Tibial nerve (tissue), 4 donors: ENCODE measurements at regions not wholly inside any gene's neighbourhood (a gene's known extent, or its start where the extent isn't known, plus 50 kb on each side); places are given as distances from the start of the nearest gene placed in this dataset.
"Not testable (repeated sequence)": the region's sequence is repeated elsewhere in the genome, so short reads cannot be mapped to it uniquely, and the experiment has no call there.

ENCODE experiments used
- DNase-seq, 2 donors: peaks; one replicate each; pipeline ENCODE4 v3.0.0-alpha.2; 2019; ENCODE audit warnings: low spot score in 2 of 2
- H3K27ac ChIP-seq, 4 donors: fragments of 200-600 bp; sonication (generic) in 3 of 4; one replicate each; pipeline ENCODE4 v1.5.1; 2017 to 2019; ENCODE audit warnings: mild to moderate bottlenecking in 1 of 4
- H3K27me3 ChIP-seq, 2 donors: fragments of 200-600 bp; sonication (generic) in 1 of 2; one replicate each; pipeline versions ENCODE4 v1.5.1 to v1.6.0; 2017 to 2019
- H3K36me3 ChIP-seq, 3 donors: fragments of 200-600 bp; sonication (generic); one replicate each; pipeline ENCODE4 v1.5.1; 2018 to 2019
- H3K4me1 ChIP-seq, 4 donors: fragments of 200-600 bp; sonication (generic) in 3 of 4; one replicate each; pipeline ENCODE4 v1.5.1; 2017 to 2019
- H3K4me3 ChIP-seq, 4 donors: fragments of 200-600 bp; sonication (generic) in 3 of 4; one replicate each; pipeline ENCODE4 v1.5.1; 2017 to 2019; ENCODE audit warnings: mild to moderate bottlenecking in 1 of 4, moderate library complexity in 1 of 4
- H3K9me3 ChIP-seq, 4 donors: fragments of 200-600 bp; sonication (generic) in 3 of 4; one replicate each; pipeline ENCODE4 v1.5.1; 2017 to 2019
- CTCF ChIP-seq, 5 experiments: fragments of 200-600 bp in 3 of 5; fragments of 450-650 bp in 2 of 5; sonication (generic) in 3 of 5; IDR thresholded peaks; one replicate each; pipeline ENCODE4 v1.5.1; 2016 to 2019; ENCODE audit warnings: antibody characterized with exemption in 5 of 5, mild to moderate bottlenecking in 3 of 5, moderate library complexity in 2 of 5
- EP300 ChIP-seq, 2 donors: sonication (generic); formaldehyde crosslinking; IDR thresholded peaks; one replicate each; pipeline ENCODE4 v1.6.1; 2017; ENCODE audit warnings: antibody characterized with exemption in 2 of 2, mild to moderate bottlenecking in 1 of 2
- POLR2A ChIP-seq, 2 donors: fragments of 450-650 bp; IDR thresholded peaks; one replicate each; pipeline ENCODE4 v1.6.1; 2017; ENCODE audit warnings: antibody characterized with exemption in 2 of 2, mild to moderate bottlenecking in 2 of 2, moderate library complexity in 2 of 2
- WGBS, 2 donors: methylation state at CpG; one replicate each; pipeline ENCODE4 v1.1.5; 2018; 5-methylcytosine and 5-hydroxymethylcytosine counted together

GRCh38 chr11:71173709-71174108 is 78.7 kb downstream of the SHANK2 start:
- no peak for TF ChIP-seq CTCF (IDR thresholded peaks at IDR 0.05)
- no peak for TF ChIP-seq EP300 (IDR thresholded peaks at IDR 0.05)
- no peak for TF ChIP-seq POLR2A (IDR thresholded peaks at IDR 0.05)
- Histone ChIP-seq H3K4me3 (no peak overlapping the region), H3K36me3 (no peaks in the 10 kb centered on the region), H3K9me3 (peaks cover 0 to 36% (median 0%) of the 10 kb centered on the region in 4 donors), H3K27ac (no peak overlapping the region), H3K27me3 (no peaks in the 10 kb centered on the region), H3K4me1 (no peaks in the 10 kb centered on the region)
- DNase-seq = no peak
- WGBS, 2 donors = 83 to 86% methylated on average over 4 of the region's 4 CpGs

- Histone ChIP-seq H3K27me3 (no peaks in the 10 kb centered on the region), H3K4me3 (no peak overlapping the region), H3K9me3 (peaks cover 0 to 36% (median 0%) of the 10 kb centered on the region in 4 donors), H3K36me3 (no peaks in the 10 kb centered on the region), H3K27ac (no peak overlapping the region), H3K4me1 (no peaks in the 10 kb centered on the region)
- WGBS, 2 donors = 76 to 90% methylated on average over 9 of the region's 9 CpGs
- no peak for DNase-seq
- no peak for TF ChIP-seq CTCF (IDR thresholded peaks at IDR 0.05)
- no peak for TF ChIP-seq EP300 (IDR thresholded peaks at IDR 0.05)
- no peak for TF ChIP-seq POLR2A (IDR thresholded peaks at IDR 0.05)
Observed at GRCh38 chr11:71172680-71173079, 79.7 kb downstream of the SHANK2 start.

- no peak overlapping the region for H3K27ac ChIP-seq
- no peaks in the 10 kb centered on the region for H3K27me3 ChIP-seq
- DNase-seq = no peak
Observed at GRCh38 chr11:71171576-71171975, 80.8 kb downstream of the SHANK2 start.

GRCh38 chr11:71170624-71171423 is 81.6 kb downstream of the SHANK2 start:
- H3K27ac ChIP-seq = no peak overlapping the region
- H3K4me3 ChIP-seq = no peak overlapping the region
- peaks cover 0 to 17% (median 0%) of the 10 kb centered on the region in 4 donors for H3K9me3 ChIP-seq
- no peak for TF ChIP-seq EP300 (IDR thresholded peaks at IDR 0.05)
- TF ChIP-seq CTCF (IDR thresholded peaks at IDR 0.05) = no peak
- TF ChIP-seq POLR2A (IDR thresholded peaks at IDR 0.05) = no peak
- H3K36me3 ChIP-seq = no peaks in the 10 kb centered on the region
- no peaks in the 10 kb centered on the region for H3K27me3 ChIP-seq
- no peak for DNase-seq
- 83 to 88% methylated on average over 31 of the region's 31 CpGs for WGBS, 2 donors
- no peaks in the 10 kb centered on the region for H3K4me1 ChIP-seq

More at GRCh38 chr11:71171576-71171975, 80.8 kb downstream of the SHANK2 start:
- 89 to 91% methylated on average over 11 of the region's 11 CpGs for WGBS, 2 donors
- TF ChIP-seq CTCF (IDR thresholded peaks at IDR 0.05) (no peak), EP300 (IDR thresholded peaks at IDR 0.05) (no peak), POLR2A (IDR thresholded peaks at IDR 0.05) (no peak)
- Histone ChIP-seq H3K4me3 (no peak overlapping the region), H3K4me1 (no peaks in the 10 kb centered on the region), H3K9me3 (peaks cover 0 to 25% (median 0%) of the 10 kb centered on the region in 4 donors), H3K36me3 (no peaks in the 10 kb centered on the region)

GRCh38 chr11:71169313-71169712 is 83.1 kb downstream of the SHANK2 start:
- no peak for DNase-seq
- no peaks in the 10 kb centered on the region for H3K27me3 ChIP-seq
- TF ChIP-seq POLR2A (IDR thresholded peaks at IDR 0.05) (no peak), EP300 (IDR thresholded peaks at IDR 0.05) (no peak), CTCF (IDR thresholded peaks at IDR 0.05) (no peak)
- no peaks in the 10 kb centered on the region for H3K36me3 ChIP-seq
- H3K9me3 ChIP-seq = peaks cover 0 to 2% (median 0%) of the 10 kb centered on the region in 4 donors
- H3K27ac ChIP-seq = no peak overlapping the region
- no peak overlapping the region for H3K4me3 ChIP-seq
- no peaks in the 10 kb centered on the region for H3K4me1 ChIP-seq
- 73 to 83% methylated on average over 8 of the region's 8 CpGs for WGBS, 2 donors

GRCh38 chr11:71167814-71168213 is 84.6 kb downstream of the SHANK2 start:
- H3K4me1 ChIP-seq, H3K9me3 ChIP-seq, DNase-seq, H3K36me3 ChIP-seq, H3K4me3 ChIP-seq, H3K27me3 ChIP-seq, H3K27ac ChIP-seq: not testable (repeated sequence)
- 100% methylated on average over 3 of the region's 31 CpGs; no CpG with 5 or more reads in 1 of the 2 donors for WGBS, 2 donors
